Mesendoderm (in vitro differentiated cells): ENCODE measurements at regions not wholly inside any gene's neighbourhood (a gene's known extent, or its start where the extent isn't known, plus 50 kb on each side); places are given as distances from the start of the nearest gene placed in this dataset.

Source experiments
- DNase-seq: peaks from one replicate; pipeline ENCODE4 v3.0.0; 2013
- H2AK5ac ChIP-seq: 2 replicates; pipeline ENCODE4 v1.6.1; 2013; ENCODE audit warnings: low read length, inconsistent platforms
- H2BK120ac ChIP-seq: 2 replicates; pipeline ENCODE4 v1.6.1; 2013; ENCODE audit warnings: low read depth, mild to moderate bottlenecking, low read length, moderate library complexity, mixed read lengths
- H2BK15ac ChIP-seq: replicated peaks from 2 replicates; pipeline ENCODE4 v1.6.1; 2013; ENCODE audit warnings: low read depth, mild to moderate bottlenecking, moderate library complexity
- H2BK5ac ChIP-seq: 2 replicates; pipeline ENCODE4 v1.6.1; 2013; ENCODE audit warnings: low read length, inconsistent platforms
- H3K18ac ChIP-seq: 2 replicates; pipeline ENCODE4 v1.6.1; 2013; ENCODE audit warnings: mild to moderate bottlenecking, low read length, mixed read lengths
- H3K23ac ChIP-seq: one replicate; pipeline ENCODE4 v1.6.1; 2013; ENCODE audit warnings: low read length
- H3K27ac ChIP-seq: 2 replicates; pipeline ENCODE4 v1.5.1; 2013; ENCODE audit warnings: low read depth, mild to moderate bottlenecking, inconsistent platforms, low read length, moderate library complexity
- H3K27me3 ChIP-seq: 2 replicates; pipeline ENCODE4 v1.6.1; 2013; ENCODE audit warnings: low read length, control low read depth, mild to moderate bottlenecking, inconsistent platforms; ENCODE audit not compliant: insufficient read depth, poor library complexity
- H3K36me3 ChIP-seq: 2 replicates; pipeline ENCODE4 v1.6.1; 2013; ENCODE audit warnings: low read length, inconsistent platforms; ENCODE audit not compliant: control insufficient read depth, insufficient read depth
- H3K4ac ChIP-seq: one replicate; pipeline ENCODE4 v1.6.1; 2013; ENCODE audit warnings: low read depth, mild to moderate bottlenecking, low read length, moderate library complexity
- H3K4me1 ChIP-seq: 2 replicates; pipeline ENCODE4 v1.6.1; 2013; ENCODE audit warnings: low read depth, low read length, inconsistent platforms; ENCODE audit not compliant: control insufficient read depth
- H3K4me2 ChIP-seq: 2 replicates; pipeline ENCODE4 v1.6.1; 2013; ENCODE audit warnings: low read length
- H3K4me3 ChIP-seq: 2 replicates; pipeline ENCODE4 v1.5.1; 2013; ENCODE audit warnings: mild to moderate bottlenecking, low read length
- H3K56ac ChIP-seq: one replicate; pipeline ENCODE4 v1.6.1; 2013; ENCODE audit warnings: low read length
- H3K79me1 ChIP-seq: 2 replicates; pipeline ENCODE4 v1.6.1; 2013; ENCODE audit warnings: low read length, inconsistent platforms
- H3K79me2 ChIP-seq: 2 replicates; pipeline ENCODE4 v1.6.1; 2013; ENCODE audit warnings: mild to moderate bottlenecking, low read length; ENCODE audit not compliant: control insufficient read depth, insufficient read depth
- H3K9ac ChIP-seq: 2 replicates; pipeline ENCODE4 v1.6.1; 2013; ENCODE audit warnings: low read length, inconsistent platforms
- H4K5ac ChIP-seq: one replicate; pipeline ENCODE4 v1.6.1; 2013; ENCODE audit warnings: low read length
- H4K8ac ChIP-seq: one replicate; pipeline ENCODE4 v1.6.1; 2013; ENCODE audit warnings: low read depth, mild to moderate bottlenecking, control low read depth, low read length, moderate library complexity
- WGBS: extraction: QIAGEN DNeasy Blood & Tissue Kit; methylation state at CpG from one replicate; pipeline ENCODE4 v1.1.7; 2013; ENCODE audit warnings: low lambda C conversion rate, missing lambda C conversion rate; ENCODE audit not compliant: insufficient coverage; ENCODE audit errors: extremely low coverage; 5-methylcytosine and 5-hydroxymethylcytosine counted together

DNA sequence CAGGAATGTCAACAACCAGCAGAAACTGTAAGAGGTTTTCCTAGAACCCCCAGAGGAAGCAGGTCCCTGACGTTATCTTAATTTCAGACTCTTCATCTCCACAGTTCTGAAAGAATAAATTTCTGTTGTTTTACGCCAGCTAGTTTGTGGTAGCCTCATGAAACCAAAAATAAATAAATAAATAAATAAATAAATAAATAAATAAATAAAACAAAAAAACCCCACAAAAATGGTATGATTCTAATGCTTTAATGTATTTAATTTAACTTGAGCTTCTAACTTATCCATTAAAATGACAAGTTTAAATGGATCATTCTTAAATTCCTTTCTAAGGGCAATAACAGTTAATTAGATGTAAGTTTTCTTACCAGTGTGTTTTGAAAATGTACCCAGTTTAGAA lies 293.8 kb upstream of the ADAMTS5 start:
- Histone ChIP-seq H3K4me1 (no peaks in the 10 kb centered on the region), H3K4me2 (no peak overlapping the region), H3K79me2 (no peaks in the 10 kb centered on the region), H2AK5ac (no peak overlapping the region), H2BK120ac (no peak overlapping the region), H3K56ac (no peak overlapping the region), H3K18ac (no peak overlapping the region), H3K4me3 (no peak overlapping the region), H2BK5ac (no peak overlapping the region), H3K79me1 (no peaks in the 10 kb centered on the region), H3K23ac (no peak overlapping the region), H3K27me3 (no peaks in the 10 kb centered on the region), H3K9ac (no peak overlapping the region), H4K5ac (no peak overlapping the region), H2BK15ac (no peak overlapping the region), H3K36me3 (no peaks in the 10 kb centered on the region), H3K27ac (no peak overlapping the region), H4K8ac (no peak overlapping the region), H3K4ac (no peak overlapping the region)
- DNase-seq = no peak
- WGBS = no CpG with 5 or more reads among the region's 2 CpGs

DNA sequence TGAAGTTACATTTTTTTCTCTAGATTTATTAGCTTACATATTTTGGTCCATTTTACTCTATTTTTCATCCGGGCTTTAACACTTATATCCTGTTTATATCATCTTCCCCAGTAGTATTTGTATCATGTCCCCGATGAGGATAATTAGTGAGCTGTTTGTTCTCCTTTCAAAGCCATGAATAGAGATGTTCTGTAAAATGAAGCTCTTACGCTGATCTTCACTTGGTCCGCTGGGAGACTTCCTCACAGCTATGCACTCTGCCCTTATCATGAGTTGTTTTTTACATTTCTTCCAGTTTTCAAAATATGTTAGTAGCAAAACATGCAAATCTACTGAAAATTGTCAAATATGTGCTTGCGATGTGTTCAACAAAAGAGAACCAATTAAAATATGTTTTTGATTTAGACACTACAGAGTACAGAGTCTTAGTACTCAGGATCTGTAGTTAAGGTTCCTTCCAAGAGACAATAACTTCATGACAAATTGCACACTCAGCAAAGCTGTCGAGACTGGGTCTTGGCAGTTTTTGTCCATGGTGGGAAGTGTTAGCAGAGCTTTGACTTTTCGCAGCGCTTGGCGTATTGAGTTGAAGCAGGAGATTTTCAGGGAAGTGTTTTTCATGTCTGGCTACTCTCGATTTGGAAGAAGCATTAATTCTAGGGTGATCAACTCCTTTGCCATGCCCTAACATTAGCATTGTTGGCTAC lies 292.0 kb upstream of the ADAMTS5 start:
- H3K4me2 ChIP-seq = no peak overlapping the region
- no peak overlapping the region for H3K18ac ChIP-seq
- H2BK120ac ChIP-seq = no peak overlapping the region
- no peaks in the 10 kb centered on the region for H3K27me3 ChIP-seq
- no peak overlapping the region for H3K9ac ChIP-seq
- no peak overlapping the region for H4K8ac ChIP-seq
- no peak overlapping the region for H3K56ac ChIP-seq
- H3K23ac ChIP-seq = no peak overlapping the region
- no peaks in the 10 kb centered on the region for H3K79me1 ChIP-seq
- DNase-seq = no peak
- no peak overlapping the region for H2BK15ac ChIP-seq
- no peak overlapping the region for H2BK5ac ChIP-seq
- H2AK5ac ChIP-seq = no peak overlapping the region
- H3K4me3 ChIP-seq = no peak overlapping the region
- H3K27ac ChIP-seq = no peak overlapping the region
- no peak overlapping the region for H4K5ac ChIP-seq
- WGBS = no CpG with 5 or more reads among the region's 10 CpGs
- H3K79me2 ChIP-seq = no peaks in the 10 kb centered on the region
- H3K4ac ChIP-seq = no peak overlapping the region
- H3K36me3 ChIP-seq = no peaks in the 10 kb centered on the region
- no peaks in the 10 kb centered on the region for H3K4me1 ChIP-seq

- no peaks in the 10 kb centered on the region for H3K4me1 ChIP-seq
- no peaks in the 10 kb centered on the region for H3K36me3 ChIP-seq
- no peak overlapping the region for H2BK120ac ChIP-seq
- no peak overlapping the region for H4K8ac ChIP-seq
- no peak overlapping the region for H3K23ac ChIP-seq
- H3K4me3 ChIP-seq = no peak overlapping the region
- no peak overlapping the region for H3K9ac ChIP-seq
- H4K5ac ChIP-seq = no peak overlapping the region
- H3K79me2 ChIP-seq = no peaks in the 10 kb centered on the region
- no peak overlapping the region for H3K18ac ChIP-seq
- H2BK5ac ChIP-seq = no peak overlapping the region
- no peak overlapping the region for H3K4ac ChIP-seq
- no peak for DNase-seq
- H3K27me3 ChIP-seq = no peaks in the 10 kb centered on the region
- H3K4me2 ChIP-seq = no peak overlapping the region
- H3K79me1 ChIP-seq = no peaks in the 10 kb centered on the region
- H2AK5ac ChIP-seq = no peak overlapping the region
- H2BK15ac ChIP-seq = no peak overlapping the region
- no peak overlapping the region for H3K56ac ChIP-seq
- H3K27ac ChIP-seq = no peak overlapping the region
- WGBS = no CpG with 5 or more reads among the region's 3 CpGs
These were observed 291.1 kb upstream of the ADAMTS5 start for GRCh38 chr21:27257908-27258556.

DNA sequence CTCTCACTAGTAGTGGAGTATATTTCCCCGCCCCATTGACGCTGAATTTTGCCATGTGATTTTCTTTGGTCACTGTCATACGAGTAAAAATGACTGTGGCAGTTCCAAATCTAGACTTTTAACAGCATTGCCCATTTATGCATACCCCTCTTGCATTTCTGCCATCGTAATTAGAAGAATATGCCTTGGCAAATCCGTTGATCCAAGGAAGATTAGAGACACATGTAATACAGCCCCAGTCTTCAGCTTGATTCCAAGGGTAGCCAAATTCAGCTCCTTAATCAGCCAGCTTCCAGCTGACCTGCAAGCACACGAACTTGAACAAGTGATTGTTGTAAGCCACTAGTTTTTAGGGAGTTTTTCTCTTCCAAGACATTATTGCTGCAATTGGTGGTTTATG lies 290.3 kb upstream of the ADAMTS5 start:
- no peaks in the 10 kb centered on the region for H3K4me1 ChIP-seq
- H4K5ac ChIP-seq = no peak overlapping the region
- no peaks in the 10 kb centered on the region for H3K79me1 ChIP-seq

DNA sequence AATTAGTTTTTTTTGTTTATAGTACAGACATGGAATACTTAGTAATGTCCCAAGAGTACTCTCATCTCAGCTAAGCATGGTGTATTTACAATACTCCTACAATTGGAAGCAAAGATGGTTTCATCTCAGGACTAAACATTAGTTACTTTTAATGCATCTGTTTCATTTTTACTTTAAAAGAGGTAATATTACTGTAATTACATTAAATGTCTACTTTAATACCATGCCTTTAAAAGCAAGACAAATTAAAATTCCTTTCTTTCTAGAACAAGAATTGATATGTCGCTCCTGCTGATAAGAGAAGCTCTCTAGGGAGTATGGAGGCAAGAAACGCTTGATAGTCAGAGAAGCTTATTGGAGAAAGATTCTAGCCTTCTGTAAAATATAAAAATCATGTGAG lies 284.9 kb upstream of the ADAMTS5 start:
- Histone ChIP-seq H4K8ac (no peak overlapping the region), H2BK15ac (no peak overlapping the region), H4K5ac (no peak overlapping the region), H3K79me2 (no peaks in the 10 kb centered on the region), H3K4me1 (no peaks in the 10 kb centered on the region), H3K4me2 (no peak overlapping the region), H3K27me3 (no peaks in the 10 kb centered on the region), H3K18ac (no peak overlapping the region), H3K4ac (no peak overlapping the region), H2BK5ac (no peak overlapping the region), H3K4me3 (no peak overlapping the region), H2AK5ac (no peak overlapping the region), H2BK120ac (no peak overlapping the region), H3K23ac (no peak overlapping the region), H3K27ac (no peak overlapping the region), H3K79me1 (no peaks in the 10 kb centered on the region), H3K9ac (no peak overlapping the region), H3K36me3 (no peaks in the 10 kb centered on the region), H3K56ac (no peak overlapping the region)
- no peak for DNase-seq
- WGBS = no CpG with 5 or more reads among the region's 2 CpGs

More for the DNA sequence above, 290.3 kb upstream of the ADAMTS5 start:
- Histone ChIP-seq H3K4ac (no peak overlapping the region), H3K27ac (no peak overlapping the region), H3K79me2 (no peaks in the 10 kb centered on the region), H3K4me3 (no peak overlapping the region), H2BK15ac (no peak overlapping the region), H3K27me3 (no peaks in the 10 kb centered on the region), H3K4me2 (no peak overlapping the region), H4K8ac (no peak overlapping the region), H2AK5ac (no peak overlapping the region), H3K36me3 (no peaks in the 10 kb centered on the region), H3K9ac (no peak overlapping the region), H2BK120ac (no peak overlapping the region), H3K18ac (no peak overlapping the region), H2BK5ac (no peak overlapping the region), H3K23ac (no peak overlapping the region), H3K56ac (no peak overlapping the region)
- no peak for DNase-seq
- no CpG with 5 or more reads among the region's 6 CpGs for WGBS

DNA sequence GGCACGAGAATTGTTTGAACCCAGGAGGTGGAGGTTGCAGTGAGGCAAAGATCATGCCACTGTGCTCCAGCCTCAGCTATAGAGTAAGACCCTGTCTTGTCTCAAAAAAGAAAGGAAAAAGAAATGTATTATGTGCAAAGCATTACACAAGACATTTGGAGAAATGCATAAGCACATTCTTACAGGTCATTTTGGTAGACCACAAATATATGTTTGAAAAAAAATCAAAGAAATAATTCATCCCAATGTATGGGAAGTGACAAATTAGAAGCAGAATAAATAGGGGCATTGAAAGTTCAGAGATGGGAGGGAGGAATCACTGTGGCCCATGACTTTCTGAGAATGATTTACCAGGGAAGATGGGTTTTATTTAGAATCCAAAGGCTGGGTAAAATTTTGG lies 283.5 kb upstream of the ADAMTS5 start:
- H3K4me2 ChIP-seq = no peak overlapping the region
- H3K27ac ChIP-seq = no peak overlapping the region
- no peak overlapping the region for H3K23ac ChIP-seq
- H2BK15ac ChIP-seq = no peak overlapping the region
- H3K18ac ChIP-seq = no peak overlapping the region
- no peak overlapping the region for H3K4me3 ChIP-seq
- H2BK120ac ChIP-seq = no peak overlapping the region
- H3K27me3 ChIP-seq = no peaks in the 10 kb centered on the region
- H2BK5ac ChIP-seq = no peak overlapping the region
- H4K8ac ChIP-seq = no peak overlapping the region
- H4K5ac ChIP-seq = no peak overlapping the region
- H3K36me3 ChIP-seq = no peaks in the 10 kb centered on the region
- no peak overlapping the region for H3K9ac ChIP-seq
- WGBS = no CpG with 5 or more reads among the region's 1 CpG
- no peaks in the 10 kb centered on the region for H3K4me1 ChIP-seq
- H3K4ac ChIP-seq = no peak overlapping the region
- no peaks in the 10 kb centered on the region for H3K79me1 ChIP-seq
- H2AK5ac ChIP-seq = no peak overlapping the region
- DNase-seq = no peak
- no peaks in the 10 kb centered on the region for H3K79me2 ChIP-seq
- no peak overlapping the region for H3K56ac ChIP-seq
